Memory B cell (primary cell): ENCODE measurements at regions not wholly inside any gene's neighbourhood (a gene's known extent, or its start where the extent isn't known, plus 50 kb on each side); places are given as distances from the start of the nearest gene placed in this dataset.
"Not testable (repeated sequence)": the region's sequence is repeated elsewhere in the genome, so short reads cannot be mapped to it uniquely, and the experiment has no call there.

Experiments used
- ATAC-seq: fragments of 150-1000 bp; cut with Tn5 transposase; 2 replicates; pipeline ENCODE4 v1.10.0; 2021; ENCODE audit warnings: low read depth, mild to moderate bottlenecking, moderate library complexity
- DNase-seq, 2 donors: peaks; one replicate each; pipeline ENCODE4 v3.0.0; 2022; ENCODE audit warnings: low spot score in 2 of 2
- H3K27ac Mint-ChIP-seq: one replicate; pipeline ENCODE4 v1.8.0; 2022; ENCODE audit warnings: mild to moderate bottlenecking, moderate library complexity, mixed read lengths
- H3K27me3 Mint-ChIP-seq: one replicate; pipeline ENCODE4 v1.8.0; 2022; ENCODE audit warnings: mixed read lengths
- H3K36me3 Mint-ChIP-seq: one replicate; pipeline ENCODE4 v1.8.0; 2022; ENCODE audit warnings: mild to moderate bottlenecking, mixed read lengths
- H3K4me1 Mint-ChIP-seq: one replicate; pipeline ENCODE4 v1.8.0; 2022; ENCODE audit warnings: mixed read lengths
- H3K4me3 Mint-ChIP-seq: one replicate; pipeline ENCODE4 v1.8.0; 2022; ENCODE audit warnings: mild to moderate bottlenecking, moderate library complexity, mixed read lengths
- H3K9me3 Mint-ChIP-seq: one replicate; pipeline ENCODE4 v1.8.0; 2022; ENCODE audit warnings: mixed read lengths

GRCh38 chr3:20569310-20569709 lies 383.3 kb upstream of the SGO1 start:
- Mint-ChIP-seq H3K4me3 (no peak overlapping the region), H3K36me3 (peaks cover 2% of the 10 kb centered on the region), H3K4me1 (no peaks in the 10 kb centered on the region), H3K27ac (no peak overlapping the region), H3K9me3 (no peaks in the 10 kb centered on the region), H3K27me3 (no peaks in the 10 kb centered on the region)
- ATAC-seq (no peak), DNase-seq (no peak)

GRCh38 chr3:20564966-20565365 lies 379.0 kb upstream of the SGO1 start:
- H3K27me3 Mint-ChIP-seq, result no peaks in the 10 kb centered on the region
- H3K36me3 Mint-ChIP-seq, result peaks cover 2% of the 10 kb centered on the region
- DNase-seq (no peak), ATAC-seq (no peak)
- no peak overlapping the region for H3K27ac Mint-ChIP-seq
- H3K9me3 Mint-ChIP-seq, result no peaks in the 10 kb centered on the region
- H3K4me1 Mint-ChIP-seq, result peaks cover 4% of the 10 kb centered on the region
- H3K4me3 Mint-ChIP-seq, result no peak overlapping the region

- Mint-ChIP-seq H3K27me3 (no peaks in the 10 kb centered on the region), H3K4me3 (no peak overlapping the region), H3K9me3 (no peaks in the 10 kb centered on the region)
These were observed 378.0 kb upstream of the SGO1 start for GRCh38 chr3:20563985-20564384.

GRCh38 chr3:20563251-20563650 lies 377.2 kb upstream of the SGO1 start:
- DNase-seq (no peak), ATAC-seq (no peak)
- Mint-ChIP-seq H3K4me1 (peaks cover 4% of the 10 kb centered on the region), H3K4me3 (no peak overlapping the region), H3K27me3 (no peaks in the 10 kb centered on the region), H3K36me3 (peaks cover 2% of the 10 kb centered on the region), H3K27ac (no peak overlapping the region), H3K9me3 (no peaks in the 10 kb centered on the region)

More at GRCh38 chr3:20563985-20564384, 378.0 kb upstream of the SGO1 start:
- Mint-ChIP-seq H3K4me1 (peaks cover 4% of the 10 kb centered on the region), H3K27ac (no peak overlapping the region), H3K36me3 (peaks cover 2% of the 10 kb centered on the region)
- ATAC-seq (no peak), DNase-seq (no peak)

GRCh38 chr3:20561166-20561565 lies 375.2 kb upstream of the SGO1 start:
- Mint-ChIP-seq H3K9me3 (no peaks in the 10 kb centered on the region), H3K27ac (no peak overlapping the region), H3K36me3 (peaks cover 2% of the 10 kb centered on the region), H3K4me1 (peaks cover 4% of the 10 kb centered on the region), H3K4me3 (no peak overlapping the region), H3K27me3 (no peaks in the 10 kb centered on the region)
- ATAC-seq (no peak), DNase-seq (no peak)

GRCh38 chr3:20560446-20560845 lies 374.4 kb upstream of the SGO1 start:
- not testable (repeated sequence) for H3K27ac Mint-ChIP-seq, H3K36me3 Mint-ChIP-seq, H3K9me3 Mint-ChIP-seq, H3K4me3 Mint-ChIP-seq, DNase-seq, H3K27me3 Mint-ChIP-seq, ATAC-seq, H3K4me1 Mint-ChIP-seq

GRCh38 chr3:20558161-20558560 lies 372.2 kb upstream of the SGO1 start:
- no peaks in the 10 kb centered on the region for H3K27me3 Mint-ChIP-seq
- no peak overlapping the region for H3K27ac Mint-ChIP-seq
- DNase-seq (no peak), ATAC-seq (no peak)
- H3K36me3 Mint-ChIP-seq, result no peaks in the 10 kb centered on the region
- H3K9me3 Mint-ChIP-seq, result no peaks in the 10 kb centered on the region
- H3K4me1 Mint-ChIP-seq, result peaks cover 4% of the 10 kb centered on the region
- no peak overlapping the region for H3K4me3 Mint-ChIP-seq

- Mint-ChIP-seq H3K36me3 (no peaks in the 10 kb centered on the region), H3K27me3 (no peaks in the 10 kb centered on the region), H3K9me3 (no peaks in the 10 kb centered on the region), H3K4me1 (no peaks in the 10 kb centered on the region), H3K4me3 (no peak overlapping the region), H3K27ac (no peak overlapping the region)
- no peak for DNase-seq
- ATAC-seq, result no peak
These were observed 370.7 kb upstream of the SGO1 start for GRCh38 chr3:20556661-20557060.

GRCh38 chr3:20552605-20553275 lies 366.7 kb upstream of the SGO1 start:
- ATAC-seq (no peak), DNase-seq (no peak)
- Mint-ChIP-seq H3K27me3 (no peaks in the 10 kb centered on the region), H3K27ac (no peak overlapping the region), H3K4me1 (no peaks in the 10 kb centered on the region), H3K9me3 (peaks cover 2% of the 10 kb centered on the region), H3K4me3 (no peak overlapping the region), H3K36me3 (no peaks in the 10 kb centered on the region)

GRCh38 chr3:20547361-20548269 lies 361.6 kb upstream of the SGO1 start:
- not testable (repeated sequence) for H3K36me3 Mint-ChIP-seq, H3K9me3 Mint-ChIP-seq, H3K4me3 Mint-ChIP-seq, H3K27ac Mint-ChIP-seq, H3K27me3 Mint-ChIP-seq, ATAC-seq, DNase-seq, H3K4me1 Mint-ChIP-seq

- DNase-seq, result no peak
- H3K4me1 Mint-ChIP-seq, result no peaks in the 10 kb centered on the region
These were observed 360.6 kb upstream of the SGO1 start for GRCh38 chr3:20546636-20547035.

GRCh38 chr3:20543535-20544226 lies 357.7 kb upstream of the SGO1 start:
- Mint-ChIP-seq H3K36me3 (no peaks in the 10 kb centered on the region), H3K27ac (no peak overlapping the region), H3K9me3 (peaks cover 2% of the 10 kb centered on the region), H3K27me3 (no peaks in the 10 kb centered on the region), H3K4me3 (no peak overlapping the region), H3K4me1 (no peaks in the 10 kb centered on the region)
- ATAC-seq (no peak), DNase-seq (no peak)

More at GRCh38 chr3:20546636-20547035, 360.6 kb upstream of the SGO1 start:
- Mint-ChIP-seq H3K4me3 (no peak overlapping the region), H3K36me3 (no peaks in the 10 kb centered on the region), H3K27me3 (no peaks in the 10 kb centered on the region), H3K9me3 (peaks cover 2% of the 10 kb centered on the region), H3K27ac (no peak overlapping the region)
- ATAC-seq, result no peak

GRCh38 chr3:20540066-20540465 lies 354.1 kb upstream of the SGO1 start:
- no peak overlapping the region for H3K4me3 Mint-ChIP-seq
- ATAC-seq, result no peak
- no peaks in the 10 kb centered on the region for H3K27me3 Mint-ChIP-seq
- H3K36me3 Mint-ChIP-seq, result no peaks in the 10 kb centered on the region
- no peak for DNase-seq
- H3K4me1 Mint-ChIP-seq, result no peaks in the 10 kb centered on the region
- H3K9me3 Mint-ChIP-seq, result no peaks in the 10 kb centered on the region
- no peak overlapping the region for H3K27ac Mint-ChIP-seq

- Mint-ChIP-seq H3K27me3 (no peaks in the 10 kb centered on the region), H3K4me3 (no peak overlapping the region), H3K9me3 (no peaks in the 10 kb centered on the region), H3K36me3 (no peaks in the 10 kb centered on the region), H3K27ac (no peak overlapping the region), H3K4me1 (no peaks in the 10 kb centered on the region)
- ATAC-seq (no peak), DNase-seq (no peak)
These were observed 353.7 kb upstream of the SGO1 start for GRCh38 chr3:20539666-20540065.
